ENCODE measurements at regions not wholly inside any gene's neighbourhood (a gene's known extent, or its start where the extent isn't known, plus 50 kb on each side); places are given as distances from the start of the nearest gene placed in this dataset.

DNA sequence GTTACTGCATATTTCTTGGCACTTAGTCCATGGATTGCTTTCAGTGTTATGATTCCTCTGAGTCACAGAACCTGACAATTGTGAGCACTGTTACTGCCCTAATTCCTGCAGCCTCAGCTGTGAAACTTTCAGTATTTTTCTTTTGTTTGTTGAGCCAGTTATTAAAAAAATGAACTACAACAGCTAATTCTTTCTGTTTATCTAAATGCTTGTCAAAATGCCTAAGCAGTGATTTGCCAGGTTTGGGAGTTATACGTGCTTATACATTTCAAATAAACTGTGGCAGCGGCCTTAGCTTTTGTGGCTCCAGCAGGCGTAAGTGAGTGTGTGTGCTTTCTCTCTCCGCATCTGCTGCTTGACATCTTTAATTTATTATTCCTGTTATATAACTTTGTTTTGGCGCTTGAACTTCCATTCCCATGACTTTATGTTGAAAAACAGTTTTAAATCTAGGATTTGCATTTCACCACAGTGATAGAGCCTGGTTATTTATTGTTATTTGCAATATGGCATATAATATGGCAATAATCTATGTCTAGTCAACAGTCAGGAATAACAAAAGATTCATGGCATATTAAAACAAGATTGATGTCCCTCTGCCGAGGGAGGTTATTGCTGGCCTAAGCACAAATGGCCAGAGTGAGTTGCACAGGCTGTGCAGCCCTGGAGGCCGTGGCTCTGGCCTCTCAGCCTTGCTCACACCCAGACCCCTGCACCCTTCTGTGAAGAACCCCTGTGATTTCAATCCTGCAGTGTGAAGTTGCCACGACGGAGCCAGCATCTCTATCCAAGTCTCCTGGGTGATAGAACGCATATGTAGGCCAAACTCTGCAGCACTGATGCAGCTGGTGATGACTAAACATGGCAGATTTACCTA, 303.4 kb downstream of the THBS2 start:
- no peak overlapping the region for H2BK120ac ChIP-seq (ENCODE audit: low read depth, low read length)
- H3K4me3 ChIP-seq (ENCODE audit: low read length) = no peak overlapping the region
- H3K4me2 ChIP-seq (ENCODE audit: low read length) = no peak overlapping the region
- no peaks in the 10 kb centered on the region for H3K4me1 ChIP-seq (ENCODE audit: control insufficient read depth, low read depth, low read length)
- no peak overlapping the region for H2AK5ac ChIP-seq (ENCODE audit: low read length)
- H3K36me3 ChIP-seq (ENCODE audit: control insufficient read depth, insufficient read depth, low read length) = no peaks in the 10 kb centered on the region
- H4K8ac ChIP-seq (ENCODE audit: low read depth, low read length) = no peak overlapping the region
- no CpG with 5 or more reads among the region's 10 CpGs for WGBS (ENCODE audit: extremely low coverage, insufficient coverage, low lambda C conversion rate)
- no peaks in the 10 kb centered on the region for H3K27me3 ChIP-seq (ENCODE audit: insufficient read depth, low read length, poor library complexity)
- no peaks in the 10 kb centered on the region for H3K79me2 ChIP-seq (ENCODE audit: control insufficient read depth, insufficient read depth, low read length)
- H3K4ac ChIP-seq (ENCODE audit: low read depth, low read length) = no peak overlapping the region
- H4K5ac ChIP-seq (ENCODE audit: low read length) = no peak overlapping the region
- no peak overlapping the region for H2BK5ac ChIP-seq (ENCODE audit: low read length)
- no peak overlapping the region for H3K18ac ChIP-seq (ENCODE audit: low read length)
- no peak overlapping the region for H3K9ac ChIP-seq (ENCODE audit: low read length)
- no peak overlapping the region for H3K56ac ChIP-seq (ENCODE audit: low read length)
- H3K79me1 ChIP-seq (ENCODE audit: low read length) = no peaks in the 10 kb centered on the region
- no peak overlapping the region for H3K23ac ChIP-seq (ENCODE audit: low read length)
- no peak overlapping the region for H3K27ac ChIP-seq (ENCODE audit: low read depth, low read length)
- no peak for DNase-seq
- H2BK15ac ChIP-seq (replicated peaks; ENCODE audit: low read depth) = no peak overlapping the region

DNA sequence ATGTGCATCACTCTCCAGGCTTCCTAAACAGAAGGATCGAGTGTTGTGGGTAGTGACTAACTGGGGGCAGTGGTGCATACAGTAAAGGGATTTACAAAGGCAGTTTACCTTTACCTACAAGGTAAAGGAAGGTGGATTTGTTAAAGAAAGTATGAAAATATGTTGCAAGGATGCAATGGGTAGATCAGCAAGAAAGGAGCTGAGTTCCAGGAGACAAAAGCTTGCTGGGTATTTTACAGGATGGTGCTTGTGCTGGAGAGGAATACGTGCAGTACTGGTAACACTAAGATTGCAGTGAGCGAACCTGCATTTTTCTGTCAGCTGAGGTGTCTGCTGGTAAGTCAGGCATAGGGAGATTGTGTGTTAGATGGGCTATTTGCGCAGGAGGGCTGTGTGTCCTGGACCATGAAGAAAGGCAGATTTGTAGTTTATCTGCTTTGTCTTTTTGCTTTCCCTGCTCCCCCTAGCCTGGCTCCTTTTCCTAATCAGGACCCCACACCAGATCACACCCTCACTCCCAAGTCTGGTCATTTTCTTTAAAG, 304.6 kb downstream of the THBS2 start:
- Histone ChIP-seq H3K4me1 (ENCODE audit: control insufficient read depth, low read depth, low read length) (no peaks in the 10 kb centered on the region), H2AK5ac (ENCODE audit: low read length) (no peak overlapping the region), H3K4ac (ENCODE audit: low read depth, low read length) (no peak overlapping the region), H3K79me1 (ENCODE audit: low read length) (no peaks in the 10 kb centered on the region), H3K27me3 (ENCODE audit: insufficient read depth, low read length, poor library complexity) (no peaks in the 10 kb centered on the region), H3K23ac (ENCODE audit: low read length) (no peak overlapping the region), H3K4me2 (ENCODE audit: low read length) (no peak overlapping the region), H2BK5ac (ENCODE audit: low read length) (no peak overlapping the region), H3K56ac (ENCODE audit: low read length) (no peak overlapping the region), H3K18ac (ENCODE audit: low read length) (no peak overlapping the region), H3K36me3 (ENCODE audit: control insufficient read depth, insufficient read depth, low read length) (no peaks in the 10 kb centered on the region), H4K8ac (ENCODE audit: low read depth, low read length) (no peak overlapping the region), H3K79me2 (ENCODE audit: control insufficient read depth, insufficient read depth, low read length) (no peaks in the 10 kb centered on the region), H2BK120ac (ENCODE audit: low read depth, low read length) (no peak overlapping the region), H3K27ac (ENCODE audit: low read depth, low read length) (no peak overlapping the region), H2BK15ac (replicated peaks; ENCODE audit: low read depth) (no peak overlapping the region), H3K9ac (ENCODE audit: low read length) (no peak overlapping the region), H4K5ac (ENCODE audit: low read length) (no peak overlapping the region), H3K4me3 (ENCODE audit: low read length) (no peak overlapping the region)
- DNase-seq = no peak
- WGBS (ENCODE audit: extremely low coverage, insufficient coverage, low lambda C conversion rate) = no CpG with 5 or more reads among the region's 4 CpGs

DNA sequence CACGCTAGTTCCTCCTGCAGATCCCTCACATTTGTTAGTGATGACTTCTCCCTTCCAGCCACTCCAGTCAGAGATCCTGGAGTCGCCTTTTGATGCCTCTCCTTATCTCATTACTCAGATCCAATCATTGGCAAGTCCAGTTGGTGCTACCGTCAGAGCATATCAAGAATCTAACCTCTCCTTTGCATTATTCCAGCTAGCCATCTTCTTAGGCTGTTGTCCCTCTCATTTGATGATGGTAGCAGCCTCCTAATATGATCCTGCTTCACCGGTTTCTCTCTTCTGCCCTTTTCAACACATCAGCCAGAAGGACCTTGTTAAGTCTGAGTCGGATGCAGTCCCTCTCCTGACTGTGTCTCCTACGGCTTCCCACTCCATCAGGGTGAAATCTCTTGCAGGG, 305.6 kb downstream of the THBS2 start:
- Histone ChIP-seq H2BK120ac (ENCODE audit: low read depth, low read length) (no peak overlapping the region), H3K36me3 (ENCODE audit: control insufficient read depth, insufficient read depth, low read length) (no peaks in the 10 kb centered on the region), H2AK5ac (ENCODE audit: low read length) (no peak overlapping the region), H3K56ac (ENCODE audit: low read length) (no peak overlapping the region), H3K4me1 (ENCODE audit: control insufficient read depth, low read depth, low read length) (no peaks in the 10 kb centered on the region), H4K8ac (ENCODE audit: low read depth, low read length) (no peak overlapping the region), H3K18ac (ENCODE audit: low read length) (no peak overlapping the region), H2BK5ac (ENCODE audit: low read length) (no peak overlapping the region), H4K5ac (ENCODE audit: low read length) (no peak overlapping the region), H3K4me3 (ENCODE audit: low read length) (no peak overlapping the region), H3K79me2 (ENCODE audit: control insufficient read depth, insufficient read depth, low read length) (no peaks in the 10 kb centered on the region), H3K4ac (ENCODE audit: low read depth, low read length) (no peak overlapping the region), H2BK15ac (replicated peaks; ENCODE audit: low read depth) (no peak overlapping the region), H3K79me1 (ENCODE audit: low read length) (no peaks in the 10 kb centered on the region), H3K4me2 (ENCODE audit: low read length) (no peak overlapping the region), H3K23ac (ENCODE audit: low read length) (no peak overlapping the region), H3K9ac (ENCODE audit: low read length) (no peak overlapping the region), H3K27me3 (ENCODE audit: insufficient read depth, low read length, poor library complexity) (no peaks in the 10 kb centered on the region), H3K27ac (ENCODE audit: low read depth, low read length) (no peak overlapping the region)
- DNase-seq = no peak
- WGBS (ENCODE audit: extremely low coverage, insufficient coverage, low lambda C conversion rate) = no CpG with 5 or more reads among the region's 6 CpGs

DNA sequence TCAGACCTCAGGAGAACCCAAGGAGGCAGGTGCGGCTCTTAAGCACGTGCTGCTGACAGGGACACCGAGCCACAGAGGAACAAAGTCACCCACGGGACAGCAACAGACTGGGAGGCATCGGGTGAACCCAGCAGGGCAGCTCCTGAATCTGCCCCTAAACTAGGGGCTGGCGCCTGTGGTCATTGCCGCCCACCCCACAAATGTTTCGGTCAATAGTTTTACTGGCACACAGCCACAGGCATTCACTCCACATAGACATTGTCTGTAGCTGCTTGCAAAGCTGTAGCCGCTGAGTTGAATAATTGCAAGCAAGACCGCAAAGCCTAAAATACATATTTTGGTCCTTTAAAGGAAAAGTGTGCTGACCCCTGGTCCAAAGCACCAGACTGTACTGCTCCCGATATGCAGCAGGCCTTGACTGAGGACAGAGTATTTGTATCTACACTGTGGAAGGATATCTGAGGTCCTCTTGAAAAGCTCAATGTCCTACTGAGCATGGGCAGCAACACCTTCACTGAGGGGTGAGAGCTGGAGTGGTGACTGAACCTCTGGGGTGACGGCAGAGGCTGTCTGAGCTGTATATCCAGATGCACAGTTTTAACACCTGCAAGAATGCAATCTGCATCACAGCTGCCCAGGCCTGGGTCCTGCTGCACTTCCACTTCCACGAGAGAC, 310.3 kb downstream of the THBS2 start:
- Histone ChIP-seq H3K23ac (ENCODE audit: low read length) (no peak overlapping the region), H3K56ac (ENCODE audit: low read length) (no peak overlapping the region), H3K27me3 (ENCODE audit: insufficient read depth, low read length, poor library complexity) (no peaks in the 10 kb centered on the region), H4K8ac (ENCODE audit: low read depth, low read length) (no peak overlapping the region), H2BK15ac (replicated peaks; ENCODE audit: low read depth) (no peak overlapping the region), H4K5ac (ENCODE audit: low read length) (no peak overlapping the region), H2BK5ac (ENCODE audit: low read length) (no peak overlapping the region), H3K79me1 (ENCODE audit: low read length) (no peaks in the 10 kb centered on the region), H3K18ac (ENCODE audit: low read length) (no peak overlapping the region), H2AK5ac (ENCODE audit: low read length) (no peak overlapping the region), H3K36me3 (ENCODE audit: control insufficient read depth, insufficient read depth, low read length) (no peaks in the 10 kb centered on the region), H3K9ac (ENCODE audit: low read length) (no peak overlapping the region), H3K27ac (ENCODE audit: low read depth, low read length) (no peak overlapping the region), H2BK120ac (ENCODE audit: low read depth, low read length) (no peak overlapping the region), H3K4me1 (ENCODE audit: control insufficient read depth, low read depth, low read length) (no peaks in the 10 kb centered on the region), H3K4me2 (ENCODE audit: low read length) (no peak overlapping the region), H3K4ac (ENCODE audit: low read depth, low read length) (no peak overlapping the region), H3K79me2 (ENCODE audit: control insufficient read depth, insufficient read depth, low read length) (no peaks in the 10 kb centered on the region), H3K4me3 (ENCODE audit: low read length) (no peak overlapping the region)
- WGBS (ENCODE audit: extremely low coverage, insufficient coverage, low lambda C conversion rate) = no CpG with 5 or more reads among the region's 13 CpGs
- no peak for DNase-seq

DNA sequence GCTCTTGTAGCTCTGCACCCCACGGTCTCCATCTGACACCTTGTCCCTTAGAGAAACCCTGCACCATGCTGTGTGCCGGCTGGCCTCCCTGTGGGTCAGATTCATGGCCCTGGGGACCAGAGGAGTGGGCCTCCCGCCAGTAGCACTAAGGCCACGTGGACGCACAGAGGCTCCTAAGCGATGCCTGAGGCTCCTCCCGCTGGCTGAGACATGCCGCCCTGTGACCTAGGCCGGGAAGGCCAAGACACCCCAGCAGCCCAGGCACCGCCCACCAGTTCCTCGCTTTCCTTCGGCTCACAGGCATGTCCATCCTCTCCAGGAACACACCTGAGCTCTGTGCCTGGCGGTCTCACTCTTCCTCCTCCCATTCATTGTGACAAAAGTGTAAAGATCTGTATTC, 311.0 kb downstream of the THBS2 start:
- Histone ChIP-seq H3K9ac (ENCODE audit: low read length) (no peak overlapping the region), H3K79me2 (ENCODE audit: control insufficient read depth, insufficient read depth, low read length) (no peaks in the 10 kb centered on the region), H3K18ac (ENCODE audit: low read length) (no peak overlapping the region), H3K4ac (ENCODE audit: low read depth, low read length) (no peak overlapping the region), H3K4me2 (ENCODE audit: low read length) (no peak overlapping the region), H4K5ac (ENCODE audit: low read length) (no peak overlapping the region), H3K79me1 (ENCODE audit: low read length) (no peaks in the 10 kb centered on the region), H3K4me3 (ENCODE audit: low read length) (no peak overlapping the region), H3K36me3 (ENCODE audit: control insufficient read depth, insufficient read depth, low read length) (no peaks in the 10 kb centered on the region), H3K27ac (ENCODE audit: low read depth, low read length) (no peak overlapping the region), H2BK15ac (replicated peaks; ENCODE audit: low read depth) (no peak overlapping the region), H2BK120ac (ENCODE audit: low read depth, low read length) (no peak overlapping the region), H3K27me3 (ENCODE audit: insufficient read depth, low read length, poor library complexity) (no peaks in the 10 kb centered on the region), H4K8ac (ENCODE audit: low read depth, low read length) (no peak overlapping the region), H3K4me1 (ENCODE audit: control insufficient read depth, low read depth, low read length) (no peaks in the 10 kb centered on the region), H2BK5ac (ENCODE audit: low read length) (no peak overlapping the region), H3K56ac (ENCODE audit: low read length) (no peak overlapping the region), H3K23ac (ENCODE audit: low read length) (no peak overlapping the region), H2AK5ac (ENCODE audit: low read length) (no peak overlapping the region)
- WGBS (ENCODE audit: extremely low coverage, insufficient coverage, low lambda C conversion rate) = no CpG with 5 or more reads among the region's 13 CpGs
- no peak for DNase-seq
